Liver (tissue), 8 donors: ENCODE measurements at regions not wholly inside any gene's neighbourhood (a gene's known extent, or its start where the extent isn't known, plus 50 kb on each side); places are given as distances from the start of the nearest gene placed in this dataset.

Experiments used
- DNase-seq: peaks from one replicate; pipeline ENCODE4 v3.0.0-alpha.2; 2017; ENCODE audit warnings: low spot score
- H3K27ac ChIP-seq, 2 donors: one replicate each; pipeline ENCODE4 v1.7.0; 2013; ENCODE audit warnings: inconsistent platforms in 2 of 2, low read length in 2 of 2, control low read depth in 1 of 2, low read depth in 1 of 2, mild to moderate bottlenecking in 1 of 2
- H3K27me3 ChIP-seq, 4 donors: one replicate each; pipeline versions ENCODE4 v1.6.1 to v1.7.0; 2013; ENCODE audit warnings: low read length in 3 of 4, inconsistent platforms in 1 of 4, mild to moderate bottlenecking in 1 of 4, moderate library complexity in 1 of 4; ENCODE audit not compliant: control insufficient read depth in 4 of 4, insufficient read depth in 4 of 4
- H3K36me3 ChIP-seq, 4 donors: one replicate each; pipeline versions ENCODE4 v1.6.1 to v1.7.0; 2013; ENCODE audit warnings: low read length in 3 of 4, mild to moderate bottlenecking in 3 of 4, low read depth in 1 of 4, moderate library complexity in 1 of 4; ENCODE audit not compliant: control insufficient read depth in 4 of 4, insufficient read depth in 3 of 4
- H3K4me1 ChIP-seq, 4 donors: one replicate each; pipeline versions ENCODE4 v1.6.1 to v1.7.0; 2013; ENCODE audit warnings: low read length in 3 of 4, mild to moderate bottlenecking in 3 of 4, moderate library complexity in 1 of 4; ENCODE audit not compliant: control insufficient read depth in 4 of 4, insufficient read depth in 4 of 4
- H3K4me3 ChIP-seq, 3 donors: one replicate each; pipeline versions ENCODE4 v1.6.1 to v1.7.0; 2013; ENCODE audit warnings: low read length in 3 of 3, control low read depth in 1 of 3, low read depth in 1 of 3, mild to moderate bottlenecking in 1 of 3
- H3K9ac ChIP-seq, 2 donors: one replicate each; pipeline ENCODE4 v1.7.0; 2013; ENCODE audit warnings: low read length in 2 of 2, mild to moderate bottlenecking in 2 of 2, moderate library complexity in 2 of 2, control low read depth in 1 of 2, low read depth in 1 of 2
- H3K9me3 ChIP-seq, 4 donors: one replicate each; pipeline versions ENCODE4 v1.6.1 to v1.7.0; 2013; ENCODE audit warnings: low read length in 3 of 4; ENCODE audit not compliant: control insufficient read depth in 4 of 4
- EGR1 ChIP-seq, 2 donors: IDR thresholded peaks; 2 replicates each; pipeline ENCODE4 v1.6.1; 2016 to 2018; ENCODE audit warnings: antibody characterized with exemption in 2 of 2, low read depth in 2 of 2
- FOXA1 ChIP-seq: IDR thresholded peaks from 2 replicates; pipeline ENCODE4 v1.6.1; 2016; ENCODE audit warnings: antibody characterized with exemption
- FOXA2 ChIP-seq: IDR thresholded peaks from 2 replicates; pipeline ENCODE4 v1.6.1; 2016; ENCODE audit warnings: antibody characterized with exemption
- GABPA ChIP-seq, 2 donors: IDR thresholded peaks in 1 of 2; conservative IDR thresholded peaks in 1 of 2; 2 replicates each; pipeline ENCODE4 v1.6.1; 2016; ENCODE audit warnings: antibody characterized with exemption in 2 of 2, mild to moderate bottlenecking in 1 of 2, moderate library complexity in 1 of 2
- HNF4A ChIP-seq, 2 donors: conservative IDR thresholded peaks; 2 replicates each; pipeline ENCODE4 v1.6.1; 2016; ENCODE audit warnings: antibody characterized with exemption in 2 of 2, mild to moderate bottlenecking in 2 of 2
- HNF4G ChIP-seq: IDR thresholded peaks from 2 replicates; pipeline ENCODE4 v1.6.1; 2016; ENCODE audit warnings: antibody characterized with exemption
- JUND ChIP-seq, 2 donors: IDR thresholded peaks; 2 replicates each; pipeline ENCODE4 v1.6.1; 2016; ENCODE audit warnings: antibody characterized with exemption in 2 of 2
- RXRA ChIP-seq, 2 donors: IDR thresholded peaks; 2 replicates each; pipeline ENCODE4 v1.6.1; 2017 to 2018; ENCODE audit warnings: antibody characterized with exemption in 2 of 2, mild to moderate bottlenecking in 1 of 2
- TAF1 ChIP-seq: conservative IDR thresholded peaks from 2 replicates; pipeline ENCODE4 v1.6.1; 2016; ENCODE audit warnings: antibody characterized with exemption, mild to moderate bottlenecking
- YY1 ChIP-seq: IDR thresholded peaks from 2 replicates; pipeline ENCODE4 v1.6.1; 2016; ENCODE audit warnings: antibody characterized with exemption, mild to moderate bottlenecking
- WGBS: extraction: QIAGEN DNeasy Blood & Tissue Kit; methylation state at CpG from one replicate; pipeline ENCODE4 v1.1.7; 2013; 5-methylcytosine and 5-hydroxymethylcytosine counted together
- TF ChIP-seq, protein P1 (sequence below): IDR thresholded peaks from 2 replicates; pipeline ENCODE4 v1.6.1; 2016; ENCODE audit warnings: antibody characterized with exemption, mild to moderate bottlenecking
- TF ChIP-seq, protein P2 (sequence below): IDR thresholded peaks from 2 replicates; pipeline ENCODE4 v1.6.1; 2016; ENCODE audit warnings: antibody characterized with exemption
- TF ChIP-seq, protein P3 (sequence below): IDR thresholded peaks from 2 replicates; pipeline ENCODE4 v1.6.1; 2016; ENCODE audit warnings: antibody characterized with exemption
- TF ChIP-seq, protein P4 (sequence below): fragments of 150-350 bp; IDR thresholded peaks from 2 replicates; pipeline ENCODE4 v1.5.1; 2017; ENCODE audit warnings: improper control_type of control experiment, low read depth, low read length; ENCODE audit not compliant: missing input control
- donor health status: healthy.
- donor health status: healthy.
- donor health status: healthy.
- donor health status: healthy.
- donor health status: healthy.

DNA sequence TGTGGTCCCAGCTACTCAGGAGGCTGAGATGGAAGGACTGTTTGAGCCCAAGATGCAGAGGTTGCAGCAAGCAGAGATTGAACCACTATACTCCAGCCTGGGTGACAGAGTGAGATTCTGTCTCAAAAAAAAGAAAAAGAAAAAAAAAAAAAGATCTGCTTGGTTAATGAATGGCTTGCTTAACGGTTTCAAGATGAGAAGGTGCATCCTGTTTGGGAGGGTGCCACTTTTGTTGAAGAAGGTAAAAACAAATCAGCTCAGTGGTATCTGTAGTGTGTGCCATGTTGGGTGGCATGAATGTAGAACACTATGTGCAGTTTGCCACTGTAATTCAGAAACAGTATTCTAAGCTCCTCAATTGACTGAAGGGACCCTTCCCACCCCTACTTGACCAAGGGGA is 94.9 kb upstream of the ETV3 start:
- WGBS, result 62% methylated on average over 1 of the region's 1 CpG
- no peaks in the 10 kb centered on the region for H3K4me1 ChIP-seq
- TF ChIP-seq FOXA1 (no peak), RXRA (IDR thresholded peaks at IDR 0.05) (no peak), HNF4A (conservative IDR thresholded peaks at IDR 0.05) (no peak), TAF1 (no peak), HNF4G (no peak), GABPA (IDR thresholded peaks at IDR 0.05 in 1 of 2, conservative IDR thresholded peaks at IDR 0.05 in 1 of 2) (no peak), EGR1 (IDR thresholded peaks at IDR 0.05; ENCODE audit: low read depth in 2 of 2) (no peak), YY1 (no peak), JUND (IDR thresholded peaks at IDR 0.05) (no peak)
- TF ChIP-seq, protein P1, sequence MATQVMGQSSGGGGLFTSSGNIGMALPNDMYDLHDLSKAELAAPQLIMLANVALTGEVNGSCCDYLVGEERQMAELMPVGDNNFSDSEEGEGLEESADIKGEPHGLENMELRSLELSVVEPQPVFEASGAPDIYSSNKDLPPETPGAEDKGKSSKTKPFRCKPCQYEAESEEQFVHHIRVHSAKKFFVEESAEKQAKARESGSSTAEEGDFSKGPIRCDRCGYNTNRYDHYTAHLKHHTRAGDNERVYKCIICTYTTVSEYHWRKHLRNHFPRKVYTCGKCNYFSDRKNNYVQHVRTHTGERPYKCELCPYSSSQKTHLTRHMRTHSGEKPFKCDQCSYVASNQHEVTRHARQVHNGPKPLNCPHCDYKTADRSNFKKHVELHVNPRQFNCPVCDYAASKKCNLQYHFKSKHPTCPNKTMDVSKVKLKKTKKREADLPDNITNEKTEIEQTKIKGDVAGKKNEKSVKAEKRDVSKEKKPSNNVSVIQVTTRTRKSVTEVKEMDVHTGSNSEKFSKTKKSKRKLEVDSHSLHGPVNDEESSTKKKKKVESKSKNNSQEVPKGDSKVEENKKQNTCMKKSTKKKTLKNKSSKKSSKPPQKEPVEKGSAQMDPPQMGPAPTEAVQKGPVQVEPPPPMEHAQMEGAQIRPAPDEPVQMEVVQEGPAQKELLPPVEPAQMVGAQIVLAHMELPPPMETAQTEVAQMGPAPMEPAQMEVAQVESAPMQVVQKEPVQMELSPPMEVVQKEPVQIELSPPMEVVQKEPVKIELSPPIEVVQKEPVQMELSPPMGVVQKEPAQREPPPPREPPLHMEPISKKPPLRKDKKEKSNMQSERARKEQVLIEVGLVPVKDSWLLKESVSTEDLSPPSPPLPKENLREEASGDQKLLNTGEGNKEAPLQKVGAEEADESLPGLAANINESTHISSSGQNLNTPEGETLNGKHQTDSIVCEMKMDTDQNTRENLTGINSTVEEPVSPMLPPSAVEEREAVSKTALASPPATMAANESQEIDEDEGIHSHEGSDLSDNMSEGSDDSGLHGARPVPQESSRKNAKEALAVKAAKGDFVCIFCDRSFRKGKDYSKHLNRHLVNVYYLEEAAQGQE, result no peak
- TF ChIP-seq, protein P2, sequence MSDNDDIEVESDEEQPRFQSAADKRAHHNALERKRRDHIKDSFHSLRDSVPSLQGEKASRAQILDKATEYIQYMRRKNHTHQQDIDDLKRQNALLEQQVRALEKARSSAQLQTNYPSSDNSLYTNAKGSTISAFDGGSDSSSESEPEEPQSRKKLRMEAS, result no peak
- TF ChIP-seq, protein P3, sequence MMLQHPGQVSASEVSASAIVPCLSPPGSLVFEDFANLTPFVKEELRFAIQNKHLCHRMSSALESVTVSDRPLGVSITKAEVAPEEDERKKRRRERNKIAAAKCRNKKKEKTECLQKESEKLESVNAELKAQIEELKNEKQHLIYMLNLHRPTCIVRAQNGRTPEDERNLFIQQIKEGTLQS, result no peak
- TF ChIP-seq, protein P4, sequence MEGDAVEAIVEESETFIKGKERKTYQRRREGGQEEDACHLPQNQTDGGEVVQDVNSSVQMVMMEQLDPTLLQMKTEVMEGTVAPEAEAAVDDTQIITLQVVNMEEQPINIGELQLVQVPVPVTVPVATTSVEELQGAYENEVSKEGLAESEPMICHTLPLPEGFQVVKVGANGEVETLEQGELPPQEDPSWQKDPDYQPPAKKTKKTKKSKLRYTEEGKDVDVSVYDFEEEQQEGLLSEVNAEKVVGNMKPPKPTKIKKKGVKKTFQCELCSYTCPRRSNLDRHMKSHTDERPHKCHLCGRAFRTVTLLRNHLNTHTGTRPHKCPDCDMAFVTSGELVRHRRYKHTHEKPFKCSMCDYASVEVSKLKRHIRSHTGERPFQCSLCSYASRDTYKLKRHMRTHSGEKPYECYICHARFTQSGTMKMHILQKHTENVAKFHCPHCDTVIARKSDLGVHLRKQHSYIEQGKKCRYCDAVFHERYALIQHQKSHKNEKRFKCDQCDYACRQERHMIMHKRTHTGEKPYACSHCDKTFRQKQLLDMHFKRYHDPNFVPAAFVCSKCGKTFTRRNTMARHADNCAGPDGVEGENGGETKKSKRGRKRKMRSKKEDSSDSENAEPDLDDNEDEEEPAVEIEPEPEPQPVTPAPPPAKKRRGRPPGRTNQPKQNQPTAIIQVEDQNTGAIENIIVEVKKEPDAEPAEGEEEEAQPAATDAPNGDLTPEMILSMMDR, result no peak

DNA sequence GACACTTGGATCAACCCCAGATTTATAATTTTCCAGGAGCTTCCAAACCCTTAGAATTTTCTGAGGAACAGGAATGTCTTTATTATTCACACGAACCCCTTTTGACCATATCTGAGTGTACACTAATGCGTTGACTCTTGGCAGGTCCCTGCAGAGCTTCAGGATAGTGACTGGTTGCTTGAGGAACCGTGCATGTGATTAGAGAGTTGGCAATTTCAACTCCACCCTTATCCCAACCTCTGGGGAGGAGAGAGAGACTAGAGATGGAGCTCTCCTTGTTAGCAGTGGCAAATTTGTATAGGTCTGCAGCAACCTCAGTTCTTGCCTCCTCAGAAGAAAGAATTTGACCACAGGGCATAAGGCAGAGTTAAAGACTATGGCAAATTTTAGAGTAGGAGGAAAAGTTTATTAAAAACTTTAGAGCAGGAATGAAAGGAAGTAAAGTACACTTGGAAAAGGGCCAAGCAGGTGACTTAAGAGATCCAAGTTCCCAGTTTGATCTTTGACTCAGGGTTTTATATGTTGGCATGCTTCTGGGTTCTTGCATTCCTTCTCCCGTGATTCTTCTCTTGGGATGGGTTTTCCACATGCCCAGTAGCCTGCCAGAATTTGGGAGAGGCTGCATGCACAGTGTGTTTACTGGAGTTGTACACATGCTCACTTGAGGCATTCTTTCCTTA is 93.8 kb upstream of the ETV3 start:
- 71% methylated on average over 4 of the region's 4 CpGs for WGBS
- Histone ChIP-seq H3K9ac (no peak overlapping the region), H3K27ac (no peak overlapping the region), H3K4me1 (no peaks in the 10 kb centered on the region), H3K4me3 (no peak overlapping the region), H3K9me3 (no peaks in the 10 kb centered on the region), H3K27me3 (no peaks in the 10 kb centered on the region), H3K36me3 (no peaks in the 10 kb centered on the region)
- DNase-seq, result no peak
- TF ChIP-seq FOXA1, result no peak
- TF ChIP-seq, protein P4, result no peak
- TF ChIP-seq FOXA2, result no peak
- peak in 1 of 2 donors; percentile 3 for TF ChIP-seq HNF4A (conservative IDR thresholded peaks at IDR 0.05)

More for the DNA sequence above, 94.9 kb upstream of the ETV3 start:
- Histone ChIP-seq H3K4me3 (no peak overlapping the region), H3K9ac (no peak overlapping the region), H3K27ac (no peak overlapping the region), H3K9me3 (no peaks in the 10 kb centered on the region), H3K36me3 (no peaks in the 10 kb centered on the region), H3K27me3 (no peaks in the 10 kb centered on the region)
- no peak for DNase-seq
